DOHH2 (cell line): ENCODE measurements at regions not wholly inside any gene's neighbourhood (a gene's known extent, or its start where the extent isn't known, plus 50 kb on each side); places are given as distances from the start of the nearest gene placed in this dataset.
"Not testable (repeated sequence)": the region's sequence is repeated elsewhere in the genome, so short reads cannot be mapped to it uniquely, and the experiment has no call there.

ENCODE experiments used
- H3F3A ChIP-seq: fragments of 200-600 bp; sonication (generic), shearing (Covaris generic); 2 replicates; pipeline ENCODE4 v1.6.0; 2016; ENCODE audit warnings: antibody characterized with exemption, mild to moderate bottlenecking; ENCODE audit not compliant: control insufficient read depth, insufficient read depth
- H3K27ac ChIP-seq: fragments of 200-600 bp; sonication (generic); 2 replicates; pipeline ENCODE4 v1.5.1; 2014; ENCODE audit warnings: low read depth, mild to moderate bottlenecking, low read length, moderate library complexity
- H3K27me3 ChIP-seq: fragments of 200-600 bp; sonication (generic); 2 replicates; pipeline ENCODE4 v1.6.1; 2014; ENCODE audit warnings: mild to moderate bottlenecking, low read length, mixed read lengths; ENCODE audit not compliant: control insufficient read depth
- H3K36me3 ChIP-seq: fragments of 200-600 bp; sonication (generic); 2 replicates; pipeline ENCODE4 v1.6.1; 2014; ENCODE audit warnings: mild to moderate bottlenecking, low read length, moderate library complexity, mixed read lengths; ENCODE audit not compliant: control insufficient read depth
- H3K4me1 ChIP-seq: fragments of 200-600 bp; sonication (generic); 2 replicates; pipeline ENCODE4 v1.6.1; 2014; ENCODE audit warnings: mild to moderate bottlenecking, low read length, mixed read lengths; ENCODE audit not compliant: control insufficient read depth
- H3K4me2 ChIP-seq: fragments of 200-600 bp; sonication (generic); 2 replicates; pipeline ENCODE4 v1.6.0; 2014; ENCODE audit warnings: mild to moderate bottlenecking, low read length, moderate library complexity
- H3K4me3 ChIP-seq: fragments of 200-600 bp; sonication (generic); 2 replicates; pipeline ENCODE4 v1.5.1; 2014; ENCODE audit warnings: mild to moderate bottlenecking, low read length, mixed read lengths
- H3K79me2 ChIP-seq: fragments of 200-600 bp; sonication (generic); 2 replicates; pipeline ENCODE4 v1.6.1; 2014; ENCODE audit warnings: mild to moderate bottlenecking, low read length, mixed read lengths; ENCODE audit not compliant: control insufficient read depth
- H3K9me2 ChIP-seq: fragments of 200-600 bp; sonication (generic); replicated peaks from 2 replicates; pipeline ENCODE4 v1.6.1; 2014; ENCODE audit warnings: mild to moderate bottlenecking, low read length, mixed read lengths; ENCODE audit not compliant: control insufficient read depth
- H3K9me3 ChIP-seq: fragments of 200-600 bp; sonication (generic); 2 replicates; pipeline ENCODE4 v1.6.1; 2014; ENCODE audit warnings: antibody characterized with exemption, low read length, mixed read lengths; ENCODE audit not compliant: control insufficient read depth, insufficient read depth
- H4K20me1 ChIP-seq: fragments of 200-600 bp; sonication (generic); 2 replicates; pipeline ENCODE4 v1.6.0; 2014; ENCODE audit warnings: low read depth, mild to moderate bottlenecking, antibody characterized with exemption, low read length, moderate library complexity; ENCODE audit not compliant: control insufficient read depth, insufficient read depth
- CTCF ChIP-seq: fragments of 200-600 bp; sonication (generic); IDR thresholded peaks from one replicate; pipeline ENCODE4 v1.5.1; 2014; ENCODE audit warnings: antibody characterized with exemption, mild to moderate bottlenecking, low read depth, low read length; ENCODE audit not compliant: poor library complexity, severe bottlenecking
- EZH2phosphoT487 ChIP-seq: fragments of 200-600 bp; sonication (generic); IDR thresholded peaks from 2 replicates; pipeline ENCODE4 v1.6.1; 2017; ENCODE audit warnings: borderline replicate concordance, mild to moderate bottlenecking, antibody characterized with exemption, low read length, moderate library complexity, mixed read lengths

DNA sequence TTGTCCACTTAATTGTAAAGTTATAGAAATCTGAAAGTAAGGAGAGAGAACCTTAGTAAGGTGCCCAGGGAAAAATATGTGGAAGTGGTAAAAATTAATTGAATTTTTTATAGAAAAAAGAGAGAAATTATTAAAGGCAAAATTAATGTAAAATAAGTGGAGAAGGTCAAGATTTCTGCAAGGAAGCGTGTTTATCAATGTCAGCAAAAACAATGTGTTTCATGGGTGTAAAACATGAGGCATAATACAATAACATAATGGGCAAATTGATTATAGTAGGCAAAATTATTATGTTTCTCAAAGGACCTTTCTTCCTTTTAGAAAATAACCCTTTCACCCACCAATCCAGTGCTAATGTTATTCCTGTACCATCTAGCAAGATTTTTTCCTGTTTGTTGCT is 1520.1 kb downstream of the REEP3 start:
- Histone ChIP-seq H3K36me3 (no peaks in the 10 kb centered on the region), H3K4me2 (no peak overlapping the region), H3K9me2 (no peaks in the 10 kb centered on the region), H3K9me3 (no peaks in the 10 kb centered on the region), H3K4me1 (no peaks in the 10 kb centered on the region), H3K79me2 (no peaks in the 10 kb centered on the region), H3K27me3 (no peaks in the 10 kb centered on the region), H4K20me1 (no peaks in the 10 kb centered on the region), H3K27ac (no peak overlapping the region), H3K4me3 (no peak overlapping the region), H3F3A (no peaks in the 10 kb centered on the region)
- TF ChIP-seq EZH2phosphoT487 (no peak), CTCF (no peak)

DNA sequence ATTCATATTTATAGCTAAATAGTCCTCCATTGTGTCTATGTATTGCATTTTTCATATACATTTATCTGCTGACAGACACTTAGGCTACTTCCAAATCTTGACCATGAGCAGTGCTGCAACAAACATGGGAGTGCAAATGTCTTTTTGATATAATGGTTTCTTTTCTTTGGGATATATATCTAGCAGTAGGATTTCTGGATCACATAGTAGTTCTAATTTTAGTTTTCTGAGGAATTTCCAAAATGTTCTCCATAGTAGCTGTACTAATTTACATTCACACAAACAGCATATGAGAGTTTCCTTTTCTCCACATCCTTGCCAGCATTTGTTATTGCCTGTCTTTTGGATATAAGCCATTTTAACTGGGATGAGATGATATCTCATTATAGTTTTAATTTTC is 1521.3 kb downstream of the REEP3 start:
- Histone ChIP-seq H3K4me1 (no peaks in the 10 kb centered on the region), H3K9me3 (no peaks in the 10 kb centered on the region), H3K27ac (no peak overlapping the region), H3K4me2 (no peak overlapping the region), H3K36me3 (no peaks in the 10 kb centered on the region), H3K79me2 (no peaks in the 10 kb centered on the region), H3F3A (no peaks in the 10 kb centered on the region), H3K9me2 (no peaks in the 10 kb centered on the region), H4K20me1 (no peaks in the 10 kb centered on the region), H3K4me3 (no peak overlapping the region), H3K27me3 (no peaks in the 10 kb centered on the region)
- no peak for TF ChIP-seq EZH2phosphoT487
- no peak for TF ChIP-seq CTCF

DNA sequence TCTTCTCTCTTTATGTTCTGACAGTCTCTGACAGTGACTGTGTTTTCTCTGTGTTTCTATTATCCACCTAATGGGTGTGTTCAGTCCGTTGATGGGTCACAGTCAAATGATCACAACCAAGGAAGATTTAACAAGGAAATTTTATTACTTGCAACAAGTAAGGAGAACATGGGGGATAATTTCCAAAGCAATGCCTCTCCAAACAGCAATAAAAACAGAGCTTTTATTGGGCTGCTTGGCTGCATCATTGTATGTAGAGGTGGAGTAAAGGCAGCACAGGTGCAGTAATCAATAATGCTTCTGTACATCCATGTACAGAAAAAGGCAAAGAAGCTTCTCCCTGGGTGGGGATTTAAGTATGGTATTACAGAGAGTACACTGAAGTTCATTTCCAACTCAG is 1525.6 kb downstream of the REEP3 start:
- no peak overlapping the region for H3K4me2 ChIP-seq
- no peaks in the 10 kb centered on the region for H3K4me1 ChIP-seq
- H3K4me3 ChIP-seq, result no peak overlapping the region
- no peaks in the 10 kb centered on the region for H3K27me3 ChIP-seq
- H3K27ac ChIP-seq, result no peak overlapping the region
- H3K9me3 ChIP-seq, result no peaks in the 10 kb centered on the region
- TF ChIP-seq CTCF, result no peak
- no peak for TF ChIP-seq EZH2phosphoT487
- no peaks in the 10 kb centered on the region for H3K36me3 ChIP-seq
- no peaks in the 10 kb centered on the region for H3K9me2 ChIP-seq
- no peaks in the 10 kb centered on the region for H3K79me2 ChIP-seq
- no peaks in the 10 kb centered on the region for H3F3A ChIP-seq
- H4K20me1 ChIP-seq, result no peaks in the 10 kb centered on the region

- H4K20me1 ChIP-seq, H3K79me2 ChIP-seq, H3K27ac ChIP-seq, H3K36me3 ChIP-seq, H3K9me3 ChIP-seq, H3K27me3 ChIP-seq, H3K4me2 ChIP-seq, H3F3A ChIP-seq, H3K9me2 ChIP-seq, H3K4me1 ChIP-seq, H3K4me3 ChIP-seq: not testable (repeated sequence)
These were observed 1530.9 kb downstream of the REEP3 start for GRCh38 chr10:65052111-65052510.

DNA sequence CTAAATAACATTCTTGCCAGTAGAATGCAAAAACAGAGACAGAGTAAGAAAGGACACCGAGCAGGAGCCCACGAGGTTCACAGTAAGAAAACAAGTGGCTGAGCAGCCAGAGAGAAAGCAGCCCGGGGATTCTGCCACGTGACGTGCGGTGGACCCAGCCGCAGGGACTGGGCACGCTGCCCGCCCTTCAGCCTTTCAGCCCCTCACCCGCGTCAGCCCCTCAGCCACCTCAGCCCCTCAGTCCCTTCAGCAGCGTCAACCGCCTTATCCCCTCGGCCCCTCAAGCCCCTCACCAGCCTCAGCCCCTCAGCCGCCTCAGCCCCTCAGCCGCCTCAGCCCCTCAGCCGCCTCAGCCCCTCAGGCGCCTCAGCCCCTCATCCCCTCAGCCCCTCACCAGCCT is 1532.2 kb downstream of the REEP3 start:
- H3K27me3 ChIP-seq, H3F3A ChIP-seq, H3K4me2 ChIP-seq, H3K9me2 ChIP-seq, H3K9me3 ChIP-seq, H3K36me3 ChIP-seq, H4K20me1 ChIP-seq, H3K4me1 ChIP-seq, H3K79me2 ChIP-seq, H3K27ac ChIP-seq, H3K4me3 ChIP-seq: not testable (repeated sequence)

GRCh38 chr10:65053831-65054351 is 1532.7 kb downstream of the REEP3 start:
- not testable (repeated sequence) for H3K36me3 ChIP-seq, H3K4me1 ChIP-seq, H3K9me3 ChIP-seq, H3K4me3 ChIP-seq, H3K4me2 ChIP-seq, H4K20me1 ChIP-seq, H3K27ac ChIP-seq, H3K9me2 ChIP-seq, H3K27me3 ChIP-seq, H3F3A ChIP-seq, H3K79me2 ChIP-seq
